NK-92 (cell line): ENCODE measurements at regions not wholly inside any gene's neighbourhood (a gene's known extent, or its start where the extent isn't known, plus 50 kb on each side); places are given as distances from the start of the nearest gene placed in this dataset.
"Not testable (repeated sequence)": the region's sequence is repeated elsewhere in the genome, so short reads cannot be mapped to it uniquely, and the experiment has no call there.

Source experiments
- DNase-seq: peaks from one replicate; lab custom pipeline; 2025; ENCODE audit not compliant: unreplicated experiment; lab: John Stamatoyannopoulos, UW

DNA sequence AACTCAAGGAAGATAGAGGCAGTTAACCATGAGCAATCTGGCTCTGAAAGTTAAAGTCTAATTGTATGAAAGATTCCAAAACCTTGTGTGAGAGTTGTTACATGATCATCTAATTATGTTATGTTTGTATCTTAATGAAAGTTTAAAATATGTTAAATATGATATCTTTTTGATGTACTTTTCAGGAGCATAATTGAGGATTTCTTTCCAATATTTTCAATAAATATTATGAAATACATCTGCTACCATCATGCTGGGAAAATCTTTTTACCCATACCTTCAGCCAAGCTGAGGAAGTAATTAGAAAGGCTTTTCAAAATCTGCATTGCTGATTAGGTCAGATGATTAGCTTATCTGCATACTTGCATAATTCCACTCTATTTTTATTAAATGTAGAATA lies 318.4 kb downstream of the KLF12 start:
- no peak for DNase-seq

- no peak for DNase-seq
Measured at GRCh38 chr13:73810647-73811046, 323.6 kb downstream of the KLF12 start.

DNA sequence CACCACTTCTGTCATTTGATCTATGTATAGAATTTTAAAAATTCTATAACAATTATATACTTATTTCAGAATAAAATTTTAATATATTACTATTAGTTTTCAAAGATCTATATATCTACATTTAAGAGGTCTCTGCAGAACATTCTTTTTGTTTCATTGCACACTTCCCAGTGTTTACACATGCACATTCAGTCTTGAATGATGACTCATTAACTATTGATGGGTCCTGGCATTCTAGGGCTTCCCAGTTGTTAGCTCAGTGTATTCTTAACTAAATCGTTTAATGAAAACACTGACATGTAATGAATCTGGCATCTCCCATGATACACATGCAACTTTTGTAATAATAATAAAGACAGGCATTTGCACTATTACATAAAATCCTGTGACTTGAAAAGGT lies 324.6 kb downstream of the KLF12 start:
- no peak for DNase-seq

DNA sequence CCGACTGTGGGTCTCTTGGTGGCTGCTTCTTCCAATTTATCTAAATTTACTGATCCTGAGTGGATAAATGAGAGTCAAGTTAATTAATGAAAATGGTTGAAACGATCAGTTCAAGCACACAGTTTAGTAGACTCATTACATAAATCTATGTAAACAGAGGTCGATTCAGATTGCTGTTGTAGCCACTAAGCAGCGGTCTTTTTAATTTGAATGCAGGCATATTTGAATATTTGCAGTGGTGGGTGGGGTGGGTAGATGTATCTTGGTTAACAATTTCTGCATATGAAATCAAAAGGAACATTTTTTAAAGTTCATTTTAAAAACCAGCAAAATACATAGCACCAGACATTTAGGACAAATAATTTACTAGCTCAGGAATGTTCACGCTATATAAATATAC lies 325.9 kb downstream of the KLF12 start:
- DNase-seq = no peak

DNA sequence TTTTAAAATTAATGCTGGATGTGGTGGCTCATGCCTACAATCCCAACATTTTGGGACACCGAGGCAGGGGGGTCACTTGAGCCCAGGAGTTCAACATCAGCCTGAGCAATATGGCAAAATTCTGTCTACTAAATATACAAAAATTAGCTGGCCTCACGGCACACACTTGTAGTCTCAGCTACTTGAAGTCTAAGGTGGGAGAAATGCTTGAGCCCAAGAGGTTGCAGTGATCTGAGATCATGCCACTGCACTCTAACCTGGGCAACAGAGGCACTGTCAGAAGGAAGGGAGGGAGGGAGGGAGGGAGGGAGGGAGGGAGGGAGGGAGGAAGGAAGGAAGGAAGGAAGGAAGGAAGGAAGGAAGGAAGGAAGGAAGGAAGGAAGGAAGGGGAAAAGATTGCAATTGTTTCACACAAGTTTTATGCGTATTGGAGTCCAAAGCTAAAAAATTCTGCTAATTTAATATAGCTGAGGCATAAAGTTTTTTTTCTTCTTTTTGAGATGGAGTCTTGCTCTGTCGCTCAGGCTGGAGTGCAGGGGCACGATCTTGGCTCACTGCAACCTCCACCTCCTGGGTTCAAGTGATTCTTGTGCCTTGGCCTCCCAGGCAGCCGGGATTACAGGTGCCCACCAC lies 328.8 kb downstream of the KLF12 start:
- DNase-seq = not testable (repeated sequence)

DNA sequence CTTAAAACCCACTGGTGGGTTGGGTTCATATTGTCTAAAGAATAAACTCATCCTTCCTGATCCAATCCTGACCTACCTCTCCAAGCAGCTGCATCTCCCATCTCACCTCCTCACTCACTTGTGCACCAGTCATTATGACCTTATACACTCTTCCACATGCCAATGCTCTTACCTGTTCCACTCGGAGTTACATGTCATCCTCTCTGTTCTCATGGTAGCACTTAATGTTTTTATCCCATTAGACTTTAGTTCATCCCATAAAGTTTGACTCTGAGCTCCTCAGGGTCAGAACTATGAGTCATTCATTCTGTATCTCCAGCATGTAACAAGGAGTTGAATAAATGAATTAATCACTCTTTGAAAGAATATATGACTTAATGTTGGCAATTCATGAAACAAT lies 330.2 kb downstream of the KLF12 start:
- DNase-seq = no peak

DNA sequence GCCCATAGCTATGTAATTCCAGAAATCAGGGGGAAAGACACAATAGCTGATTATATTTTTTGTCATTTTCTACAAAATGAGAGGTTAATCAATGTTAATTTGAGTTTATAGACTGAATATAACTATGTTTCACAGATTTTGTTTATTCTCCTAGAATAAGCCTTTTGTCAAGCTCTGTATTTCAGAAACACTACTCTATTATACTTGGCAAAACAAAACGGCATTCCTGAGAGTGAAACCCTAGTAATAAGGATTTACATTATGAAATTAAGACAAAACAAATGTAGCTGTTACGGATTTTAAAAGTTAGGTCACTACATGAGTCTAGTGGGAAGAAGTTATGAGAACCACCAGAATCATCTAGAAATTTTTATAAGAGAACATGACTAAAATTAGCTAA lies 334.2 kb downstream of the KLF12 start:
- no peak for DNase-seq

DNA sequence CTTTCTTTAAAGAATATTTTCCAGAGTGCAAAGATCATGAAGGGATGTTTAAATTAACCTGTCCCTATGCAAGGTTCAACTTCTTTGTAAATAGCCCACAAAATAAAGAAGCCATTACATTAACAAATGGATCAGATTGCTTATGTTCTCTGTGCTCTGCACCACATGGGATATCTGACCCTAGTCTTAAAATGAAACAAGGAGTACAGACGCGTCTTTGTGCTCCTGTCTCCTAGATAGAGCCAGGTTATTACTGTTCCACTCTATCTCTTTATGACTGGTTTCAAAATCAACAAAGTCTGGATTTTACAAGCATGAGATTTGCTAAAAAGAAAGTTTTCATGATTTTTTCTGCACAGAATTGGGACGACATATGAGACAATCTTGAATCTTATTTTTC lies 339.4 kb downstream of the KLF12 start:
- no peak for DNase-seq

DNA sequence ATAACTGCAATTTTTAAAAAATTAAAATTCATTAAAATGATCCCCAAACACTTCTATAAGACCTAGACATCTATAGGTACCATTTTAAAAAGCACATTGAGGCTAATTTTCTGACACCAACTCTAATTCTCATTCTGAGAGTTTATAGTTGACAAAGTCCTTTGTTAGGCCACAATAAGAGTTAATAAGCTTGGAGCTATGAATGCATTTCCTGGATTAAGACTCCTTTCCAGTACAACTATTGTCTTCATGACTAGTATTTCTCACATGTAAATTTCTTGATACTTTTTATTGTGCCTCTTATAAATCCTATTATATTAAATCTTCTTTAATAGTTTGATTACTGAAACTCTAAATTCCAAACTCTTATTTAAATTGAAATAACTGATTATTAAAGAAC lies 340.8 kb downstream of the KLF12 start:
- DNase-seq = no peak

- no peak for DNase-seq
Measured at GRCh38 chr13:73792796-73793195, 341.4 kb downstream of the KLF12 start.

DNA sequence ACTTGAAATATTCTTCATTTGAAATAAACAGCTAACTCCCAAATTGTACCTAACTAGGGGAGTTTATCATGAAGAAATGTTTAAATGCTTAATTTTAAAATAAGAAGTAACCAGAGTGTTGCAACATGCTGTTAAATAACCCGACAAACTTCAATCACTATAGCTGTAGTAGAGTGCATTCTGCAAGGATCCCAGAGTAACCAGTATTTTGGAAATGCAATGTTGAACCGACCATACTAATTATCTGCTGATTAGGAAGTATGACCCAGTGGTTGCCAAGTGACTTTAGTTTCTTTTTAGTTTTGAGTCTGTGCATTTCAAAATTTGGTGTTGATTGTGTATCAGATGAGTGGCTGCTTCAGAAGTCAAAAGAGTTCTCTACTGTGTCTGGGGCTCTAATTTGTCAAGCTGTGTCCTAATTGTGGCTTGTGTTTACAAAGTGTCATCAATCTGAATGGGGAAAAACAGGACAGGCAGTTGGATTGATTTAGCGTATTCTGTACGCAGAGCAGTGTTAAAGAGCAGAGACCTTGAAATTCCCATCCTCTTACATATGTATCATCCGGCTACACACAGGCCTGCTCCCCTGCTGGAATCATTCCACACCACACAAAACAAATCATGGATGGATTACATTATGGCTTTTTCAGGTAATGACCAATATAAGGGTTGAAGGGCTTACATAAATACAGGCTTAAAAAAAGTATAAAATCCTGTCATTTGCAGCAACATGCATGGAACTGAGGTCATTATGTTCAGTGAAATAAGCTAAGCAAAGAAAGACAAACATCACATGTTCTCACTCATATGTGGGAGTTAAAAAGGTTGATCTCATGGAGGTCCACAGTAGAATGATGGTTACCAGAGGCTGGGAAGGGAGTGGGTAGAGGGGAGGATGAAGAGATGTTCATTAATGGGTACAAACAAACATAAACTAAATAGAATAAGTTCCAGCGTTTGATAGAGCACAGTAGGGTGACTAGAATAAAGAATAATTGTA lies 351.5 kb downstream of the KLF12 start:
- no peak for DNase-seq

GRCh38 chr13:73781384-73781783 lies 352.8 kb downstream of the KLF12 start:
- DNase-seq = no peak

DNA sequence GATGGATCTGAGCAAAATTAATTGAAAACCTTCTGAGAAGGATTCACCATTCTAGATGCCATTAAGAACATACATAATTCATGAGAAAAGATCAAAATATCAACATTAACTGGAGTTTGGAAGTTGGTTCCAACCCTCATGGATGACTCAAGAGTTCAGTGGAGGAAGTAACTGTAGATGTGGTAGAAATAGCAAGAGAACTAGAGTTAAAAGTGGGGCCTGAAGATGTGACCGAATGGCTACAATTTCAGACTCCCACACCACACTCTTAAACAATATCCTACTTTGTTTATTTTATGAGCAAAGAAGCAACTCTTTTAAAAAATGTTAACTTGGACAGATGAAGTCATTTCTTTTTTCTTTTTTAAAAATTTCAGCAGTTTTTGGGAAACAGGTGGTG lies 354.3 kb downstream of the KLF12 start:
- DNase-seq = no peak

GRCh38 chr13:73778242-73778864 lies 355.9 kb downstream of the KLF12 start:
- no peak for DNase-seq

DNA sequence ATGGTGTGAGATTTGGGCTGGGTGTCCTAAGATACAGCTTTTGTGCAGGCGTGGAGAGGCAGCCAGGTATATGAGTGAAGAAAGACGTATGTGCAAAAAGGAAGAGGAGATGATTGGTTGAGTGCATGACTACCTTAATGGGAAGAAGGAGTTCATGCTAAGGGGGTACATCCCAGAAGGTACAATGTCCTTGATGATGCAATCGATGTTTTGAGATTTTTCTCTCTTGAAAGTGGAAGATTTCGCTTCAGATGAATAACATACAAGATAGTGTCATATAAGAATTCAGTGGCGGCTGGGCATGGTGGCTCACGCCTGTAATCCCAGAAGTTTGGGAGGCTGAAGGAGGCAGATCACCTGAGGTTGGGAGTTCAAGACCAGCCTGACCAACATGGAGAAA lies 357.1 kb downstream of the KLF12 start:
- DNase-seq = no peak

- no peak for DNase-seq
Measured at GRCh38 chr13:73776151-73776785, 357.9 kb downstream of the KLF12 start.

GRCh38 chr13:73773168-73773549 lies 361.0 kb downstream of the KLF12 start:
- no peak for DNase-seq

DNA sequence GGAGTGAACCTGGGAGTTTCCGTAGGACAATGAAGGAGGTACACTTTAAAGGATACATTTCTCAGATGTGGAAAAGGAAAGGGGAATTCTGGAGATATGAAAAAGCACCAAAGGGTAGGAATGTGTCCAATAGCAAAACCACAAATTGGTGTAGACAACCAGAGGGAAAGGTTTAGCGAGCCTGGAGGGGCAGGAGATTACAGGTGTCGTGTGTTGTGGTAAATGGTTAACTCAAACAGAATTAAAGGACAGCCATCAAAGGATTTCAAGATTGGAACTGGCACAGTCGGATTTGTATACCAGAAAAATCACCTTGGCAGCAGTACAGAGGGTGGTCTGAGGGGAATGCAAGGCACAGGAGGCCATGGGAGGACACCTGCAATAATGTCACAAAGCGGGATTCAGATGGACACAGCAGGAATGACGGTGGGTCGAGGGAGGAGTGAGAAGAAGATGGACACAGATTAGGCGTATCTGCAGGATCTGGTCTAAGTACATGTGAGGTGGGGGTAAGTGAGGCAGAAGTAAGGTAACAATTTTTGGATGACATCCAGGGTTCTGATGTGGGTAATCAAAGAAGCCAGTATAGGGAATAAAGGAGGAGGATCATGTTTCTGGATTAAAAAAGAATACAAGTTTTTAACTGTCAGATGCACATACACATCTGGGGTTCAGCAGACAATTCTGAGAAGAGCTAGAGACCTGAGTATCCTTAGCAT lies 361.6 kb downstream of the KLF12 start:
- DNase-seq = no peak

DNA sequence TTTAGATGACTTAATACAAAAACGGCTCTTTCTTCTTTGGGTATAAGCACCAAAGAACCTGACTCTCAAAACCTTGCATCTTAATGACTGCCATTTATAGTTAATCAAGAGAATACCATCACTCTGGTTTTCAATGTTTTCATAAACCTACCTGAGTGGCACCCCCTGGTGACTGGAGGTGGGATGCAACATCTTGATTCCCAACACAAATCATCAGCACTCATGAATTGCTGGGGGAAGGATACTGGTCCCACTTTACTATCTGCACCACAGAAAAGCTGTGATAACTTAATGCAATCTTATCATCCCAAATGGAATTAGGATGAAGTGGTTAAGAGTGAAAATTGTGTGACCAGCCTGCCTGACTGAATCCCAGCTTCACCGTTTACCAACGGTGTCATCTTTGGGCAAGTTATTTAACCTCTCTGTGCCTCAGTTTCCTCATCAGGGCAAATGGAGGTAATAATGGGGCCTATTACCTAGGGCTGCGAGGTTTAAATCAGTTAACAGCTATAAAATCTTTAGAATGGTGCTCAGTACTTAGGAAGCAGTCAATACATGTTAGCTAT lies 366.4 kb downstream of the KLF12 start:
- DNase-seq = no peak

DNA sequence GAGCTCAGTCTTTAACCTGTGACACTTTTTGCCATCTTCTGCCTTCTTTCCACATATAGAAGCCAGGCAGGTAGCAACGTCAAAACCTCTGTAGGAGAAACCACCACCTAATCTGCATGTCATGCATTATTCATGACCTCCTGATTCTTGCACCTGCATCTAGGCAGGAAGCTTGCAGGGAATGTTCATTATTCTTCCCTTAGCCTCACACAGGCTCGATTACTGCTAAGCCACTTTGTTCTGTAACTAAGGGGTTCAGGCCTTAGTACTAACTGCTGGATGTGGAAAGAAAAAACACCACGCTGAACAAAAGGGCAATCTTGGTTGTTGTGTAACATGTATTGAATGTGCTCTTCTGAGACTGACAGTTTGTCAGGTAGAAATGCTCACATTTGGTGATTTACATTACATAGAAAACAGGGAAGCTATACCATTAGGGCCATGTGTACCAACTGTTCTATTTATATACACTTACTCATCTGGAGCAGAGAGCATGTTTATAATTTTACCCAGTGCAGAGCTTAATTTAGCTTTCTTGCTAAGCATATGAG lies 366.9 kb downstream of the KLF12 start:
- DNase-seq = no peak
